ENCODE measurements at regions not wholly inside any gene's neighbourhood (a gene's known extent, or its start where the extent isn't known, plus 50 kb on each side); places are given as distances from the start of the nearest gene placed in this dataset.

DNA sequence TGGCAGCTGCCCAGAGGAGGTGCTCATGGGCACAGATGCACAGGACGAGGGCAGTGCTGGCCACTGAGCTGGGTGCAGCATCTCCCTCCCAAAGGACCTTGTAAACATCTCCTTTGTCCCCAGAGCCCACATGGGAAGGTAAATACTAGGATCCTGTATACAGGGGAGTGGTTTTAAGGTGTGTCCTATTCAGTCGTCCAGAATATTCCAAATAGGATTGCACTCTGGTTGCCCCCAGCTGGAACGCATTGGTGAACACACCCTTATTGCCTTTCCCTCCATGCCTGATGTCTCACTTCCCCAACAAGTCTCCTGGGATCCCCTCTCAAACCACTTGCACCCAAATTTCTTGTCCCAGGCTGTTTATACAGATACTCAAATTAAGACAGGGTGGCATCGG lies 152.0 kb upstream of the PCBD1 start:
- no peaks in the 10 kb centered on the region for H3K36me3 ChIP-seq (ENCODE audit: control insufficient read depth in 2 of 2, extremely low read depth in 1 of 2, insufficient read depth in 2 of 2, low read length in 2 of 2)
- no peak for FAIRE-seq
- no peaks in the 10 kb centered on the region for H4K20me1 ChIP-seq (ENCODE audit: control insufficient read depth, extremely low read depth, insufficient read depth, low read length)
- no peaks in the 10 kb centered on the region for H3K9me1 ChIP-seq (ENCODE audit: control insufficient read depth, extremely low read depth, insufficient read depth, low read length)
- H3K4me2 ChIP-seq (ENCODE audit: control insufficient read depth, extremely low read depth, insufficient read depth, low read depth, low read length): no peak overlapping the region
- peaks cover 29% of the 10 kb centered on the region for H3K27me3 ChIP-seq (ENCODE audit: control insufficient read depth, extremely low read depth, insufficient read depth, low read length)
- no peak for DNase-seq (ENCODE audit: low read depth, low spot score)
- TF ChIP-seq EZH2 (IDR thresholded peaks at IDR 0.05; ENCODE audit: low read length) (no peak), CTCF (optimal IDR thresholded peaks at IDR 0.05 in 1 of 3, IDR thresholded peaks at IDR 0.05 in 1 of 3, conservative IDR thresholded peaks at IDR 0.05 in 1 of 3; ENCODE audit: extremely low read depth in 1 of 3, insufficient read depth in 2 of 3, low read length in 3 of 3) (no peak)
- dilution Hi-C loops (cut with MboI; ENCODE audit: extremely low pct_ligation_motif_present, low sequenced_read_pairs): no loop called here
- H3K79me2 ChIP-seq (ENCODE audit: control insufficient read depth, insufficient read depth, low read length): no peaks in the 10 kb centered on the region
- H3K4me1 ChIP-seq (ENCODE audit: control insufficient read depth, extremely low read depth, insufficient read depth, low read length): no peaks in the 10 kb centered on the region
- no peak overlapping the region for H3K9ac ChIP-seq (ENCODE audit: control insufficient read depth, extremely low read depth, insufficient read depth, low read length)
- H3K4me3 ChIP-seq (ENCODE audit: control insufficient read depth in 2 of 3, extremely low read depth in 1 of 3, insufficient read depth in 2 of 3, low read depth in 1 of 3, low read length in 3 of 3): no peak overlapping the region
- H2AFZ ChIP-seq (ENCODE audit: control insufficient read depth, low read length): no peak overlapping the region
- no peaks in the 10 kb centered on the region for H3K9me3 ChIP-seq (ENCODE audit: control insufficient read depth, low read depth, low read length)
- H3K27ac ChIP-seq (ENCODE audit: control insufficient read depth, insufficient read depth, low read length): no peak overlapping the region

GRCh38 chr10:71040846-71041605 lies 152.7 kb upstream of the PCBD1 start:
- Histone ChIP-seq H3K27ac (ENCODE audit: control insufficient read depth, insufficient read depth, low read length) (no peak overlapping the region), H2AFZ (ENCODE audit: control insufficient read depth, low read length) (no peak overlapping the region), H3K9ac (ENCODE audit: control insufficient read depth, extremely low read depth, insufficient read depth, low read length) (no peak overlapping the region), H3K27me3 (ENCODE audit: control insufficient read depth, extremely low read depth, insufficient read depth, low read length) (peaks cover 28% of the 10 kb centered on the region), H3K4me3 (ENCODE audit: control insufficient read depth in 2 of 3, extremely low read depth in 1 of 3, insufficient read depth in 2 of 3, low read depth in 1 of 3, low read length in 3 of 3) (no peak overlapping the region), H3K4me2 (ENCODE audit: control insufficient read depth, extremely low read depth, insufficient read depth, low read depth, low read length) (no peak overlapping the region), H3K4me1 (ENCODE audit: control insufficient read depth, extremely low read depth, insufficient read depth, low read length) (no peaks in the 10 kb centered on the region), H3K9me3 (ENCODE audit: control insufficient read depth, low read depth, low read length) (no peaks in the 10 kb centered on the region), H4K20me1 (ENCODE audit: control insufficient read depth, extremely low read depth, insufficient read depth, low read length) (no peaks in the 10 kb centered on the region), H3K79me2 (ENCODE audit: control insufficient read depth, insufficient read depth, low read length) (no peaks in the 10 kb centered on the region), H3K9me1 (ENCODE audit: control insufficient read depth, extremely low read depth, insufficient read depth, low read length) (no peaks in the 10 kb centered on the region), H3K36me3 (ENCODE audit: control insufficient read depth in 2 of 2, extremely low read depth in 1 of 2, insufficient read depth in 2 of 2, low read length in 2 of 2) (no peaks in the 10 kb centered on the region)
- TF ChIP-seq EZH2 (IDR thresholded peaks at IDR 0.05; ENCODE audit: low read length) (no peak), CTCF (optimal IDR thresholded peaks at IDR 0.05 in 1 of 3, IDR thresholded peaks at IDR 0.05 in 1 of 3, conservative IDR thresholded peaks at IDR 0.05 in 1 of 3; ENCODE audit: extremely low read depth in 1 of 3, insufficient read depth in 2 of 3, low read length in 3 of 3) (no peak)
- DNase-seq (ENCODE audit: low read depth, low spot score) (no peak), FAIRE-seq (no peak)
- dilution Hi-C loops (cut with MboI; ENCODE audit: extremely low pct_ligation_motif_present, low sequenced_read_pairs): no loop called here

All from keratinocyte (primary cell).